ENCODE measurements at regions not wholly inside any gene's neighbourhood (a gene's known extent, or its start where the extent isn't known, plus 50 kb on each side); places are given as distances from the start of the nearest gene placed in this dataset.

GRCh38 chr10:126787201-126787600 is 116.7 kb upstream of the C10orf90 start:
- DNase-seq: no peak

GRCh38 chr10:126795318-126795717 is 109.9 kb upstream of the DOCK1 start:
- DNase-seq: no peak

- no peak for DNase-seq
Measured at GRCh38 chr10:126798649-126799048, 106.6 kb upstream of the DOCK1 start.

GRCh38 chr10:126803394-126803793 is 101.8 kb upstream of the DOCK1 start:
- no peak for DNase-seq

GRCh38 chr10:126804396-126804795 is 100.8 kb upstream of the DOCK1 start:
- no peak for DNase-seq

GRCh38 chr10:126806498-126806897 is 98.7 kb upstream of the DOCK1 start:
- no peak for DNase-seq

- DNase-seq: no peak
Measured at GRCh38 chr10:126806991-126807702, 98.1 kb upstream of the DOCK1 start.

- DNase-seq: no peak
Measured at GRCh38 chr10:126808103-126808502, 97.1 kb upstream of the DOCK1 start.

GRCh38 chr10:126813432-126813831 is 91.8 kb upstream of the DOCK1 start:
- no peak for DNase-seq

- DNase-seq: no peak
Measured at GRCh38 chr10:126833542-126833941, 71.7 kb upstream of the DOCK1 start.

GRCh38 chr10:126836009-126836408 is 69.2 kb upstream of the DOCK1 start:
- no peak for DNase-seq

GRCh38 chr10:126838316-126838715 is 66.9 kb upstream of the DOCK1 start:
- DNase-seq: no peak

GRCh38 chr10:126839094-126839761 is 66.0 kb upstream of the DOCK1 start:
- no peak for DNase-seq

GRCh38 chr10:126840576-126841135 is 64.6 kb upstream of the DOCK1 start:
- no peak for DNase-seq

GRCh38 chr10:126841341-126841895 is 63.8 kb upstream of the DOCK1 start:
- no peak for DNase-seq

GRCh38 chr10:126842356-126842755 is 62.9 kb upstream of the DOCK1 start:
- no peak for DNase-seq

GRCh38 chr10:126842836-126843235 is 62.4 kb upstream of the DOCK1 start:
- no peak for DNase-seq

- no peak for DNase-seq
Measured at GRCh38 chr10:126843299-126843934, 61.8 kb upstream of the DOCK1 start.

GRCh38 chr10:126844406-126844805 is 60.8 kb upstream of the DOCK1 start:
- peak; percentile 33 for DNase-seq

- no peak for DNase-seq
Measured at GRCh38 chr10:126846469-126846868, 58.8 kb upstream of the DOCK1 start.

GRCh38 chr10:126846959-126847358 is 58.3 kb upstream of the DOCK1 start:
- DNase-seq: no peak

GRCh38 chr10:126847666-126848065 is 57.6 kb upstream of the DOCK1 start:
- no peak for DNase-seq

- DNase-seq: no peak
Measured at GRCh38 chr10:126849646-126850045, 55.6 kb upstream of the DOCK1 start.
